ENCODE measurements at regions not wholly inside any gene's neighbourhood (a gene's known extent, or its start where the extent isn't known, plus 50 kb on each side); places are given as distances from the start of the nearest gene placed in this dataset.

GRCh38 chr5:33334829-33335228 lies 105.9 kb upstream of the TARS1 start:
- no peak for DNase-seq

- DNase-seq, result no peak
Observed at GRCh38 chr5:33336891-33337636, 103.7 kb upstream of the TARS1 start.

DNA sequence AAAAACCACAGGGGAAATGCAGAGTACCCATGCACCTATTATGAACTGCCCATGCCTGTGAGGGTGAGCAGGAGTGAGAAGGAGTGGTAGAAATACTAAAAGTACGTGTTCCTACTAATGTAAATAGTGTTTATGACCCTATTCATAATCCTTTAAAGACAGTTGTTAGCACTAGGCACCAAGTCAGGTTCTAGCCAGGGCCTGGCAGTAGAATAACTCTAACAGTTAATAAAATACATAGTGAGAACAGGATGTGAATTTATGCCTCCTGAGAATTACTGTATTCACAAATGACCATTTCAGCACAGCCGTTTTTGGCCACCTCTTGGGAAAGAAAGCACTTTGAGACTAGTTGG lies 103.2 kb upstream of the TARS1 start:
- DNase-seq, result no peak

- no peak for DNase-seq
Observed at GRCh38 chr5:33338336-33339110, 102.2 kb upstream of the TARS1 start.

- no peak for DNase-seq
Observed at GRCh38 chr5:33339413-33339812, 101.4 kb upstream of the TARS1 start.

- DNase-seq, result no peak
Observed at GRCh38 chr5:33340195-33340594, 100.6 kb upstream of the TARS1 start.

GRCh38 chr5:33341351-33341750 lies 99.4 kb upstream of the TARS1 start:
- no peak for DNase-seq

- DNase-seq, result no peak
Observed at GRCh38 chr5:33343676-33344327, 97.0 kb upstream of the TARS1 start.

- no peak for DNase-seq
Observed at GRCh38 chr5:33346534-33346933, 94.2 kb upstream of the TARS1 start.

GRCh38 chr5:33361781-33362180 lies 79.0 kb upstream of the TARS1 start:
- no peak for DNase-seq

GRCh38 chr5:33362915-33363314 lies 77.8 kb upstream of the TARS1 start:
- no peak for DNase-seq

- no peak for DNase-seq
Observed at GRCh38 chr5:33363537-33363936, 77.2 kb upstream of the TARS1 start.

GRCh38 chr5:33364406-33364805 lies 76.4 kb upstream of the TARS1 start:
- no peak for DNase-seq

DNA sequence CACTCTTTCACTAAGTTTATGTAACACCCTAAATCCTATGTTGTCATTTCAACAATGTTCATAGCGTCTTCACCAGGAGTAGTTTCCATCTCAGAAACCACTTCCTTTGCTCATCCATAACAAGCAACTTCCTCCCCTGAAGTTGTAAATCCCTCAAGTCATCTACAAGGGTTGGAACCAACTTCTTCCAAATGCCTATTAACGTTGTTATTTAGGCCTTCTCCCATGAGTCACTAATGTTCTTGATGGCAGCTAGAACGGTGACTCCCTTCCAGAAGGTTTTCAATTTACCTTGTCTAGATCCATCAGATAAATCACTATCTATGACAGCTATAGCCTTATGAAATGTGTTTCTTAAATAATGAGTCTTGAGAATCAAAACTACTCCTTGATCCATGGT lies 73.3 kb upstream of the TARS1 start:
- no peak for DNase-seq

- no peak for DNase-seq
Observed at GRCh38 chr5:33369485-33370465, 71.0 kb upstream of the TARS1 start.

GRCh38 chr5:33370466-33370859 lies 70.3 kb upstream of the TARS1 start:
- no peak for DNase-seq

- no peak for DNase-seq
Observed at GRCh38 chr5:33371660-33372059, 69.1 kb upstream of the TARS1 start.

GRCh38 chr5:33372721-33373472 lies 67.9 kb upstream of the TARS1 start:
- DNase-seq, result no peak

GRCh38 chr5:33375900-33376299 lies 64.9 kb upstream of the TARS1 start:
- DNase-seq, result no peak

- peak in 1 of 5 experiments; percentile 1 for DNase-seq
Observed at GRCh38 chr5:33379757-33380156, 61.0 kb upstream of the TARS1 start.

DNA sequence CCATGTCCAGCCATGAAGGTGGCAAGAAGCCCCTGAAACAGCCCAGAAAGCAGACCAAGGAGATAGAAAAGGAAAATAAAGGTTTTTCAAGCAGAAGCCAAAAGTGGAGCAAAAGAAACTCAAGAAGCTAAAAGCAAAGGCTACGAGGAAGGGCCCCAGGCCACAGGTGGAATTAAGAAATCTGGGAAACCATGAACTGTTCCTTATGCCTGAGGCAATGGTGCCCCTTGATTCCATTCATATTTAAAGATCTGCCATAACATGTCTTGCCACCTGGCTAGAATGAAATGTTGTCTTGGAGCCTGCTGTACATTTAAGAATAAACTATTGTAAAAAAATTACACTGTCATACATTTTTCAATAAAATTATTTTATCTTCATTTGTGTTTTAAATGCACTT lies 59.5 kb upstream of the TARS1 start:
- DNase-seq, result no peak
